OCI-LY1 (cell line): ENCODE measurements at regions not wholly inside any gene's neighbourhood (a gene's known extent, or its start where the extent isn't known, plus 50 kb on each side); places are given as distances from the start of the nearest gene placed in this dataset.

Source experiments
- H2AFZ ChIP-seq: fragments of 200-600 bp; sonication (generic), shearing (Covaris generic); 2 replicates; pipeline ENCODE4 v1.6.0; 2014; ENCODE audit warnings: antibody characterized with exemption, mild to moderate bottlenecking, low read length
- H3F3A ChIP-seq: fragments of 200-600 bp; sonication (generic), shearing (Covaris generic); 2 replicates; pipeline ENCODE4 v1.6.0; 2014; ENCODE audit warnings: mild to moderate bottlenecking, antibody characterized with exemption, low read length, moderate library complexity; ENCODE audit not compliant: insufficient read depth
- H3K27ac ChIP-seq: fragments of 200-600 bp; sonication (generic); 2 replicates; pipeline ENCODE4 v1.5.1; 2014; ENCODE audit warnings: low read length, mixed run types, mild to moderate bottlenecking, low read depth; ENCODE audit not compliant: poor library complexity, severe bottlenecking
- H3K27me3 ChIP-seq: fragments of 200-600 bp; sonication (generic); 2 replicates; pipeline ENCODE4 v1.6.0; 2014; ENCODE audit warnings: antibody characterized with exemption, mild to moderate bottlenecking, low read length, moderate library complexity; ENCODE audit not compliant: insufficient read depth
- H3K36me3 ChIP-seq: fragments of 200-600 bp; sonication (generic); 2 replicates; pipeline ENCODE4 v1.6.1; 2014; ENCODE audit warnings: mild to moderate bottlenecking, antibody characterized with exemption, low read length, moderate library complexity, mixed read lengths; ENCODE audit not compliant: insufficient read depth
- H3K4me1 ChIP-seq: fragments of 200-600 bp; sonication (generic); 2 replicates; pipeline ENCODE4 v1.5.1; 2014; ENCODE audit warnings: mild to moderate bottlenecking, low read length, moderate library complexity; ENCODE audit not compliant: insufficient read depth, severe bottlenecking
- H3K4me2 ChIP-seq: fragments of 200-600 bp; sonication (generic), shearing (Covaris generic); 2 replicates; pipeline ENCODE4 v1.6.1; 2014; ENCODE audit warnings: low read length
- H3K4me3 ChIP-seq: fragments of 200-600 bp; sonication (generic); 2 replicates; pipeline ENCODE4 v1.5.1; 2014; ENCODE audit warnings: low read length, low read depth, mild to moderate bottlenecking, mixed read lengths; ENCODE audit not compliant: poor library complexity, severe bottlenecking
- H3K79me2 ChIP-seq: fragments of 200-600 bp; shearing (Covaris generic); 2 replicates; pipeline ENCODE4 v1.6.1; 2016; ENCODE audit warnings: mixed run types, low read length, mixed read lengths; ENCODE audit not compliant: insufficient read depth
- H3K9ac ChIP-seq: fragments of 200-600 bp; sonication (generic), shearing (Covaris generic); 2 replicates; pipeline ENCODE4 v1.6.1; 2014; ENCODE audit warnings: mild to moderate bottlenecking, low read length, mixed read lengths
- H3K9me2 ChIP-seq: fragments of 200-600 bp; sonication (generic), shearing (Covaris generic); 2 replicates; pipeline ENCODE4 v1.6.1; 2014; ENCODE audit warnings: low read depth, mild to moderate bottlenecking, low read length, mixed read lengths
- H3K9me3 ChIP-seq: fragments of 200-600 bp; shearing (Covaris generic); 2 replicates; pipeline ENCODE4 v1.6.1; 2014; ENCODE audit warnings: low read length, mixed read lengths
- H4K20me1 ChIP-seq: fragments of 200-600 bp; sonication (generic), shearing (Covaris generic); 2 replicates; pipeline ENCODE4 v1.6.0; 2016; ENCODE audit warnings: mild to moderate bottlenecking, low read length; ENCODE audit not compliant: insufficient read depth
- EZH2 ChIP-seq: fragments of 200-600 bp; sonication (generic), shearing (Covaris generic); IDR thresholded peaks from 2 replicates; pipeline ENCODE4 v1.8.0; 2017; ENCODE audit warnings: borderline replicate concordance, mixed run types, mild to moderate bottlenecking, antibody characterized with exemption, low read length, moderate library complexity, mixed read lengths
- TF ChIP-seq, protein P1 (sequence below): fragments of 200-600 bp; sonication (generic), shearing (Covaris generic); IDR thresholded peaks from 2 replicates; pipeline ENCODE4 v1.5.1; 2017; ENCODE audit warnings: mild to moderate bottlenecking, antibody characterized with exemption, low read length, moderate library complexity, mixed read lengths

DNA sequence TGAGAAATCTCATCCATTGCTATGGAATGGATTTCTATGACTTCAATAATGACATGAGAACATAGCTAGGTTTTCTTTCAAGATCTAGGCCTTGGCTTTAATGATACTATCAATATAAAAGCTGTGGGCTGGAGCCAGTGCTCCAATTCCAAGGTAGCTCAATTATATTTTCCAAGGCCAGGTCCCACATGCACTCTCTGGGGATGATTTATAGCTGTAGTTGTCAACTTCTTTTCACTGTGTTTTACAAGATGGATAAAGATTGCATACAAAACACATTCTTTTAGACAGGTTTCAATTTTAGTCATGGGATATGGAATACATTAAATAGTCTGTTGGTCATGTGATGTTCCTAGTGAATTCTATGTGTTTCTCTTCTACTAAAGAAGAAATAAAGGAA, 156.7 kb downstream of the DCAF12L1 start:
- Histone ChIP-seq H3K9ac (no peak overlapping the region), H3K4me3 (no peak overlapping the region), H3K9me3 (no peaks in the 10 kb centered on the region), H2AFZ (no peak overlapping the region), H3K9me2 (no peaks in the 10 kb centered on the region), H4K20me1 (no peaks in the 10 kb centered on the region), H3K4me1 (no peaks in the 10 kb centered on the region), H3K79me2 (no peaks in the 10 kb centered on the region), H3F3A (no peaks in the 10 kb centered on the region), H3K27me3 (no peaks in the 10 kb centered on the region), H3K27ac (no peak overlapping the region), H3K36me3 (no peaks in the 10 kb centered on the region), H3K4me2 (no peak overlapping the region)
- TF ChIP-seq, protein P1, sequence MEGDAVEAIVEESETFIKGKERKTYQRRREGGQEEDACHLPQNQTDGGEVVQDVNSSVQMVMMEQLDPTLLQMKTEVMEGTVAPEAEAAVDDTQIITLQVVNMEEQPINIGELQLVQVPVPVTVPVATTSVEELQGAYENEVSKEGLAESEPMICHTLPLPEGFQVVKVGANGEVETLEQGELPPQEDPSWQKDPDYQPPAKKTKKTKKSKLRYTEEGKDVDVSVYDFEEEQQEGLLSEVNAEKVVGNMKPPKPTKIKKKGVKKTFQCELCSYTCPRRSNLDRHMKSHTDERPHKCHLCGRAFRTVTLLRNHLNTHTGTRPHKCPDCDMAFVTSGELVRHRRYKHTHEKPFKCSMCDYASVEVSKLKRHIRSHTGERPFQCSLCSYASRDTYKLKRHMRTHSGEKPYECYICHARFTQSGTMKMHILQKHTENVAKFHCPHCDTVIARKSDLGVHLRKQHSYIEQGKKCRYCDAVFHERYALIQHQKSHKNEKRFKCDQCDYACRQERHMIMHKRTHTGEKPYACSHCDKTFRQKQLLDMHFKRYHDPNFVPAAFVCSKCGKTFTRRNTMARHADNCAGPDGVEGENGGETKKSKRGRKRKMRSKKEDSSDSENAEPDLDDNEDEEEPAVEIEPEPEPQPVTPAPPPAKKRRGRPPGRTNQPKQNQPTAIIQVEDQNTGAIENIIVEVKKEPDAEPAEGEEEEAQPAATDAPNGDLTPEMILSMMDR: no peak
- no peak for TF ChIP-seq EZH2

DNA sequence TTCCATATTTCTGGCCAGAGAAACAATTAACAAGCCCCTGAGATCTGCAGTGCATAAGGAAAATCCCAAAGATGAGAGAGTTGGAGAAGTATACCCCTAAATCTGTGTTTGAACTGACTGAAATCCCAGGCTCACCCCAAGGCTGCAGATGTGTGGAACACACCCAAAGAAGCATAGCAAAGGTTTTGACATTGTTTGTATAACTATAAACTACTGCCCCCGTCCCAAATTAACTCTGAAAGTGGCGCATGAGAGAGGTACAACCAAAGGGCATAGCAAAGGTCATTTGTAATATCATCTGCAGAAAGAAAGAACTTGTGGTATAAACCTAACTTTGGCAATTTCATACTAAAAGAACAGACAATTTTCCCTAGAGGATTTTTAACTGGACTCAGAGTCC, 157.9 kb downstream of the DCAF12L1 start:
- Histone ChIP-seq H3K36me3 (no peaks in the 10 kb centered on the region), H3K4me1 (no peaks in the 10 kb centered on the region), H3K4me2 (no peak overlapping the region), H3F3A (no peaks in the 10 kb centered on the region), H3K27me3 (no peaks in the 10 kb centered on the region), H3K9me3 (no peaks in the 10 kb centered on the region), H3K79me2 (no peaks in the 10 kb centered on the region), H3K9me2 (no peaks in the 10 kb centered on the region), H3K27ac (no peak overlapping the region), H4K20me1 (no peaks in the 10 kb centered on the region), H3K9ac (no peak overlapping the region), H3K4me3 (no peak overlapping the region), H2AFZ (no peak overlapping the region)
- no peak for TF ChIP-seq EZH2
- TF ChIP-seq, protein P1: no peak

DNA sequence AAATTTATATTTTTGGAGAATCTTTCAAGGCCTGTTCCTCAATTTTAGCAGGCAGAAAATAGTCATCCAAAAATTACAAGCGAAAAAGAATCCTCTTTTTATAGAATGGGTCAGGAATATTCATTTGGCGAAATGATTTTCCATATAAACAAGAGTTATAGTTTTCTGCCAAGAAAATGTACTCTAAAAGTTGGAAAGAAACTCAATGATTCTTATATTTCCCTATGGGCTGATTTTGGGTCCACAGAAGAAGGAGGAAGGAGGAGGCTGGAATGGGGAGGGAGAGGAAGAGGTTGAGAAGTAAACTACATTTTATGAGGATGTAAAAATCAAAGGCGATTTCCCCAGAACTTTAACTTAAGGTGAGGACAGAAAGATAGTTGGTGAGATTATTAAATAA, 159.3 kb downstream of the DCAF12L1 start:
- no peak overlapping the region for H3K4me3 ChIP-seq
- H3K27ac ChIP-seq: no peak overlapping the region
- H3K36me3 ChIP-seq: no peaks in the 10 kb centered on the region
- no peak overlapping the region for H3K9ac ChIP-seq
- no peaks in the 10 kb centered on the region for H3K79me2 ChIP-seq
- no peaks in the 10 kb centered on the region for H3K4me1 ChIP-seq
- no peaks in the 10 kb centered on the region for H3F3A ChIP-seq
- no peak overlapping the region for H2AFZ ChIP-seq
- H3K27me3 ChIP-seq: no peaks in the 10 kb centered on the region
- no peaks in the 10 kb centered on the region for H3K9me3 ChIP-seq
- TF ChIP-seq, protein P1: no peak
- TF ChIP-seq EZH2: no peak
- H3K4me2 ChIP-seq: no peak overlapping the region
- no peaks in the 10 kb centered on the region for H4K20me1 ChIP-seq
- no peaks in the 10 kb centered on the region for H3K9me2 ChIP-seq
